HEK293T (cell line): ENCODE measurements at regions not wholly inside any gene's neighbourhood (a gene's known extent, or its start where the extent isn't known, plus 50 kb on each side); places are given as distances from the start of the nearest gene placed in this dataset.

ENCODE experiments used
- CTCF ChIA-PET: fragments of 350-600 bp; formaldehyde crosslinking; extraction: SDS; loops from one replicate; lab custom pipeline; 2021; ENCODE audit warnings: antibody characterized with exemption, inconsistent platforms; lab: Yijun Ruan, JAX
- POLR2A ChIA-PET: fragments of 350-600 bp; formaldehyde crosslinking; extraction: SDS; loops from one replicate; lab custom pipeline; 2020; ENCODE audit warnings: antibody characterized with exemption, inconsistent platforms; lab: Yijun Ruan, JAX
- DNase-seq: peaks from one replicate; pipeline ENCODE4 v3.0.0; 2012; ENCODE audit warnings: mixed read lengths; ENCODE audit errors: extremely low spot score
- ARNT ChIP-seq: fragments of 450-650 bp; IDR thresholded peaks from 2 replicates; pipeline ENCODE4 v1.6.1; 2017; ENCODE audit warnings: mild to moderate bottlenecking
- BHLHE40 ChIP-seq: fragments of 450-650 bp; IDR thresholded peaks from 2 replicates; pipeline ENCODE4 v1.6.1; 2016; ENCODE audit warnings: mild to moderate bottlenecking, moderate library complexity, borderline replicate concordance
- CTBP1 ChIP-seq: fragments of 450-650 bp; IDR thresholded peaks from 2 replicates; pipeline ENCODE4 v1.6.1; 2016; ENCODE audit warnings: borderline replicate concordance
- ELF4 ChIP-seq: fragments of 450-650 bp; IDR thresholded peaks from 2 replicates; pipeline ENCODE4 v1.6.1; 2017; ENCODE audit warnings: antibody characterized with exemption
- FOXA1 ChIP-seq: fragments of 450-650 bp; IDR thresholded peaks from 2 replicates; pipeline ENCODE4 v1.6.1; 2016; ENCODE audit warnings: mild to moderate bottlenecking
- FOXK2 ChIP-seq: fragments of 450-650 bp; IDR thresholded peaks from 2 replicates; pipeline ENCODE4 v1.6.1; 2016; ENCODE audit warnings: mild to moderate bottlenecking
- FOXM1 ChIP-seq: fragments of 450-650 bp; IDR thresholded peaks from 2 replicates; pipeline ENCODE4 v1.6.1; 2017; ENCODE audit warnings: mild to moderate bottlenecking, borderline replicate concordance
- HDGF ChIP-seq: fragments of 450-650 bp; IDR thresholded peaks from 2 replicates; pipeline ENCODE4 v1.6.1; 2017; ENCODE audit warnings: antibody characterized with exemption, borderline replicate concordance
- L3MBTL2 ChIP-seq: fragments of 450-650 bp; conservative IDR thresholded peaks from 2 replicates; pipeline ENCODE4 v1.6.1; 2016; ENCODE audit warnings: mild to moderate bottlenecking
- LEF1 ChIP-seq: fragments of 450-650 bp; IDR thresholded peaks from 2 replicates; pipeline ENCODE4 v1.6.1; 2017; ENCODE audit warnings: mild to moderate bottlenecking, borderline replicate concordance
- NFRKB ChIP-seq: fragments of 450-650 bp; IDR thresholded peaks from 2 replicates; pipeline ENCODE4 v1.6.1; 2016; ENCODE audit warnings: mild to moderate bottlenecking, moderate library complexity
- SP1 ChIP-seq: fragments of 450-650 bp; IDR thresholded peaks from 2 replicates; pipeline ENCODE4 v1.6.1; 2017
- SUZ12 ChIP-seq: fragments of 450-650 bp; IDR thresholded peaks from 2 replicates; pipeline ENCODE4 v1.6.1; 2016; ENCODE audit warnings: mild to moderate bottlenecking
- TARDBP ChIP-seq: fragments of 450-650 bp; IDR thresholded peaks from 2 replicates; pipeline ENCODE4 v1.6.1; 2016
- ZNF384 ChIP-seq: fragments of 450-650 bp; IDR thresholded peaks from 2 replicates; pipeline ENCODE4 v1.6.1; 2016
- TF ChIP-seq, protein P1 (sequence below): fragments of 450-650 bp; IDR thresholded peaks from 2 replicates; pipeline ENCODE4 v1.6.1; 2016

DNA sequence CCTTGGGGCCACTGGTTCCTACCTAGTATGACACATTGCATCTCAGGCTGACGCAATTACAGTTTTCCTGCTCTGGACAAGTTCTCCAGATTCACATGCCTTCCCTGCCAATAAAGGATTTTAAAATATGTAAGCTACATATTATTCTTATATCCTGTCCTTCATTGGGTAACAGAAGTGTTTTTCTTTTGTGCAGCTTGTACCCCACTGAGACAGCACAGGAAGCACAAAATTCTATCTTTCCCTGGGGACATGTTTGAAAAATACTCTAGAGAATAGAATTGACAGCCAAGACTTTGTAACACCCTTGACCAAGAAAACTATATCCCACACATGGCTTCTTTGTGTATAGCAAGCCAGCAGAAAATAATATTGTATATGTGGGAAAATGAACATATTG, 456.8 kb downstream of the MAFB start:
- POLR2A ChIA-PET = no interaction called here
- no peak for TF ChIP-seq TARDBP
- TF ChIP-seq LEF1 = no peak
- no peak for TF ChIP-seq FOXM1
- TF ChIP-seq HDGF = no peak
- TF ChIP-seq SUZ12 = no peak
- no peak for TF ChIP-seq SP1
- TF ChIP-seq FOXA1 = no peak
- TF ChIP-seq CTBP1 = no peak
- TF ChIP-seq ARNT = no peak
- no peak for TF ChIP-seq L3MBTL2
- no peak for TF ChIP-seq BHLHE40
- no peak for TF ChIP-seq NFRKB
- no peak for TF ChIP-seq FOXK2
- TF ChIP-seq, protein P1, sequence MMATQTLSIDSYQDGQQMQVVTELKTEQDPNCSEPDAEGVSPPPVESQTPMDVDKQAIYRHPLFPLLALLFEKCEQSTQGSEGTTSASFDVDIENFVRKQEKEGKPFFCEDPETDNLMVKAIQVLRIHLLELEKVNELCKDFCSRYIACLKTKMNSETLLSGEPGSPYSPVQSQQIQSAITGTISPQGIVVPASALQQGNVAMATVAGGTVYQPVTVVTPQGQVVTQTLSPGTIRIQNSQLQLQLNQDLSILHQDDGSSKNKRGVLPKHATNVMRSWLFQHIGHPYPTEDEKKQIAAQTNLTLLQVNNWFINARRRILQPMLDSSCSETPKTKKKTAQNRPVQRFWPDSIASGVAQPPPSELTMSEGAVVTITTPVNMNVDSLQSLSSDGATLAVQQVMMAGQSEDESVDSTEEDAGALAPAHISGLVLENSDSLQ = no peak
- TF ChIP-seq ZNF384 = no peak
- TF ChIP-seq ELF4 = no peak
- no peak for DNase-seq
- CTCF ChIA-PET = no interaction called here

- TF ChIP-seq L3MBTL2 = no peak
- no peak for TF ChIP-seq SUZ12
- TF ChIP-seq HDGF = no peak
- TF ChIP-seq TARDBP = no peak
- CTCF ChIA-PET = no interaction called here
- DNase-seq = no peak
- POLR2A ChIA-PET = no interaction called here
Observed at GRCh38 chr20:40230486-40230885, 458.6 kb downstream of the MAFB start.

- ChIA-PET CTCF (no interaction called here), POLR2A (no interaction called here)
- no peak for DNase-seq
- TF ChIP-seq FOXK2 (no peak), ARNT (no peak), ZNF384 (no peak), CTBP1 (no peak), TARDBP (no peak), L3MBTL2 (no peak), ELF4 (no peak), NFRKB (no peak), FOXA1 (no peak), SP1 (no peak), LEF1 (no peak), FOXM1 (no peak), SUZ12 (no peak), HDGF (no peak), BHLHE40 (no peak)
- TF ChIP-seq, protein P1 = no peak
Observed at GRCh38 chr20:40225596-40225995, 463.4 kb downstream of the MAFB start.

DNA sequence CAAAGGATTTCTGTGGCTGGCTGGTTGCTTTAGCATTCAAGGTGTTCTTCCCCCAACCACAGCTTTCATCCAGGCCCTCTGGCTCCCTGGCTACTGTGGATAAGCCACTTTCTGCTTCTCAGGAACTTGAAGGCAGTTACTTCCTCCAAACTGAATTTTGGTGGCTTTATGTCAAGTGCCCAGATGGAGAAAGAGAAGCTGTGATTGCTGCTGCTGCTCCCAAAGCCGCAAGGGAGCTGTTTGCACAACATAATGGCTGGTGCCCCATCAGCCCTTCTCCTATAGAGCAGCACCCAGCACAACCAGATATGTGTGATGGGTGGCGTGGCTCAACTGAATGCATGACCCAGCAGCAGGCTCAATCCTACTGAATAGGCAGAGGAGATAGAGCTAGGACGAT, 465.2 kb downstream of the MAFB start:
- CTCF ChIA-PET = no interaction called here
- TF ChIP-seq LEF1 (no peak), ARNT (no peak), L3MBTL2 (no peak), CTBP1 (no peak), BHLHE40 (no peak), HDGF (no peak), ZNF384 (no peak), TARDBP (no peak), SUZ12 (no peak), ELF4 (no peak), FOXM1 (no peak), FOXK2 (no peak), SP1 (no peak), NFRKB (no peak), FOXA1 (no peak)
- TF ChIP-seq, protein P1 = no peak
- POLR2A ChIA-PET = no interaction called here
- no peak for DNase-seq

DNA sequence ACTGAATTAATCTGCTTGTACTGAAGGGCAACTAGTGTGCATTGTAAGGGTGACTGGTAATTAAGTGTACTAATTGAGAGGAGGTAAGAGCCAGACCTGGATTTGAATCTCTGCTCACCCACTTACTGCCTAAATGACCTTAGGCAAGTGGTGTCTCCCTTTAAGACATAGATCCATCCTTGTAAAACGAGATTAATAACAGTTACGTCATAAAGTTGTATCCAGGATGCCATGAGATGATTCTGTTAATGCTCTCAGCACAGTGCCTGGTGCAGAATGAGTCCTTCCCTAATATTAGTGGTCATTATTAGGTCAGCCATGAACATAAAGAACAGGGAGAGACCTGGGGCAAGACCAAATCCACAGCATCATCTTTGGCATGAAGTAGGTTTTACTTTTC, 470.1 kb downstream of the MAFB start:
- ChIA-PET CTCF (no interaction called here), POLR2A (no interaction called here)
- TF ChIP-seq NFRKB (no peak), BHLHE40 (no peak), TARDBP (no peak), FOXM1 (no peak), CTBP1 (no peak), ELF4 (no peak), HDGF (no peak), ZNF384 (no peak), LEF1 (no peak), ARNT (no peak), FOXA1 (no peak), SUZ12 (no peak)
- DNase-seq = no peak

DNA sequence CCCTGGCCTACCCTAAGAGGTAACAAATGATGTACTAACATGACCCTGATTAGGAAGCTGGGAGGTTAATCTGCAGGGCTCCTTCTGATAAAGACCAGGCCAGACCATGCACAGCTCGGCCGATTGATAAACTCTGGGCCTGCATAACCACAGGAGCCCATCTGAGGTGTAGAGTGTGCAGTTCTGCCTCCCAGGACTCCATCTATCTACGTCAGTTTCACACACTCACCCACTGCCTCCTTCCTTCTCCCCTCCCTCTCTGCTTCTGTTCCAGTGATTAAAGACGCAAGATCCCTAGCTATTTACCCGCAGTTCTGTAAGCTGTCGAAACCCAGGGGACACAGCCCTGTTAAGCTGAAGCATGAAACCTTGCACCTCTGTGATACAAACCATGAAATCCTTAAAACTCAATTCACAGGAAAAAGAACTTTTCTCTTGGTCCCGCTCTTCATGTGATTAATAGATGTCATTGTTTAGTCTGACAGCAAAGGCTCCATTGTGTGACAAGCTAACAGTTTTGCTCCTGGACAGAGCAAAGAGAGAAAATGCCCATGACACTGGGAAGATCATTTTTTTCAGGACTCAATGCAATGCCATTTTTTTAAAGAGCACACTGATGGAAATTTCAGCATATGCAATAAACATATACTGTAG, 470.6 kb downstream of the MAFB start:
- POLR2A ChIA-PET = no interaction called here
- no peak for DNase-seq
- CTCF ChIA-PET = no interaction called here
- TF ChIP-seq, protein P1 = no peak
- TF ChIP-seq BHLHE40 (no peak), TARDBP (no peak), ELF4 (no peak), FOXK2 (no peak), ARNT (no peak), SP1 (no peak)
